Brain pericyte (primary cell): ENCODE measurements at regions not wholly inside any gene's neighbourhood (a gene's known extent, or its start where the extent isn't known, plus 50 kb on each side); places are given as distances from the start of the nearest gene placed in this dataset.

Experiments used
- DNase-seq: peaks from one replicate; pipeline ENCODE4 v3.0.0-alpha.2; 2012; ENCODE audit warnings: low read depth, low spot score

DNA sequence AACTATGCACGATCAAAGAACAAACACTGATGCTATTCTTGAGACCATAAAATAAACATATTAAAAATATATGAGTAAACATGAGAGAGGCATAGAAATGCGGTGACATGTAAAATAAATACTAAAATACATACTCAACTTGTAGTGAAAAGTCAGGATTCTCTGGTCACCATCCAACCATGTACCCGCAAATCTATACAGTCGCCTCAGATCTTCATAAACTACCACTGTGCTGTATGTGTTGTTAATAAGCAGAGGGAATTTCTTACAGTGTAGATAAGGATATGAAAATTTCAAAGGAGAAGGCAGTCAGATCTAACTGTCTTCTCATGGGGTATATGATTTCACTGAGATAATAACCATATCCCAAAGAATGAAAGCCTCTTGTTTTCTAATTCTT lies 67.8 kb upstream of the FAM47B start:
- no peak for DNase-seq

DNA sequence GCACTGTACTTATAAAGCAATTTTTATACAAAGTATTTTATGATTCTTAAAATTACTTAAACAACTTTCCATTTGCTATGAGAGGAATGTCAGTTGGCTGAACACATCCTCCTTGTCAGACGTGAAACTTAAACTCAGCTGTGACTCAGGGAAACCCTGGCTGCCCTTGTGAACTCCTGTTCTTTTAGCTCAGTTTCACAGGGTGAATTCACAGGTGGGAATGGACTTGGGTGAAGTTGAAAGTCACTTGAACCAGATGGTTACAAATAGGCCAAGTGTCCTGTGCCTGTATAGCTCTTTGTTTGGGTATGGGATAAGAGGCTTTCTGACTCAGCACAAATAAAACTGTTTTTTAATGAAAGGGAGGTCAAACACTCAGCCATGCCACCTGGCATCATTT lies 67.4 kb upstream of the FAM47B start:
- DNase-seq: peak; percentile 47

DNA sequence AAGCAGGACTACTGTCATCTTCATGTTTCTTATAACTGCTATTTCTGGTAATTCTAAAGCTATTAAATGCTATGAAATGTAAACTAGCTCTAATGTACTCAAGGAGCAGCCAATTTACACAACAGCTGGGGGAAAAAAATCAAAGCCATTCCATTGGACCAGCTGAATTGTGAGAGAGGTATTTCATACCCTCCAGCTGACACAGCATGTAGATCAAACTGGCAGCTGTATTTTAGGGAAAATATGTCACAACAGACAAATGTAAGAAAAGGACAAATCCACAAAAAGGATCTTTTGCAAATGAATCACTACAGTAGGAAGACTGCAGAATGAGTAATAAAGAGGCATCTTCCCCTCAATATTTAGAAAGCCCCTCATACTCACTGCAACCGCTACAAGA lies 65.2 kb upstream of the FAM47B start:
- no peak for DNase-seq

DNA sequence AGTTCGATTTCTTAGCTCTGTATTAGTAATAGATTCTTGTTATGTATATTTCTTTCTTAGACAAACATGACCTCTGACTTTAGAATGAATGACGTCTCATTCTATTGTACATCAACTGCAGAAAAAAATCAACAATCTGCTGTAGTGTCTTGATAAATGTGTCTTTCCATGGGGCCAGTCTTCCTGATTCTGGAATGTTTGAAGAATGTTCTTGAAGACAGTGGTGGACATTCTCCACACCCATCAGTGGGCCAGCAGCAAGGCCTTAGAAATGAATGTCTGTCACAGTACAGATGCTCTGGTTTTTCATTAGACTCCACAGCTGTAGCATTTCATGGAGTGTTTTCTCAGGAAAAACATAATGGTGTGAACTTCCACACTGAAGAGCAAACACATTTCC lies 63.2 kb upstream of the FAM47B start:
- DNase-seq: no peak

DNA sequence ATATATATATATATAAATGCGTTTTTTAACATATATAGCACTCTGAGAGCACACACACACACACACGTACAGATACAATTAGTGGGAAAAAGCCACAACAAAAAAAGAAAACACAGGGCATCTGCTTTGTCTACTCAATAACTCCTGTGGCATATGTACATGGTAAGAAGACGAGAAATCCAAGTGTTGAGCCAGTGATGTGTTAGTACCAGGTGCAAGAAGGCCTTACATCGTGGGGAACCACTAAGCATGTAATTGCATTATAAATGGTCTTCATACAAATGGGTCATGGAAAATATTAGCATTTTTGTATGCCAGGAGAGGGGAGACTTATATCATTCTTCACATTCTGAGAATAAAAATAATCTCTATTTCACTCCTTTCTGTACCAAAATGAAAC lies 62.7 kb upstream of the FAM47B start:
- DNase-seq: no peak

DNA sequence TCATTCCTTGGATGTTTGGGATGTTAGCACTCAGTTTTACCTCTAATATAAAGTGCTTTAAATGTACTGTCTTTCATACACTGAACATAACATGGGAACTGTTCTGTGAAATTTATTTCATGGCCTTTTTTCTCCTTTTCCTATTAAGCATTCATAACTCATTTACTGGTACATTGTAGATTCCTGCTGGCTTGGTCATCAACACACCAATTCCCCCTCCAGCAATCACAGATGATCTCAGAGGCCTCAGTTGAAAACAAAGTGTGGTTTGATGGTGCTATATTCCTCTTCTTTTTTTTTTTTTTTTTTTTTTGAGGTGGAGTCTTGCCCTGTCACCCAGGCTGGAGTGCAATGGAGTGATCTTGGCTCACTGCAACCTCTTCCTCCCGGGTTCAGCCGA lies 61.9 kb upstream of the FAM47B start:
- no peak for DNase-seq

DNA sequence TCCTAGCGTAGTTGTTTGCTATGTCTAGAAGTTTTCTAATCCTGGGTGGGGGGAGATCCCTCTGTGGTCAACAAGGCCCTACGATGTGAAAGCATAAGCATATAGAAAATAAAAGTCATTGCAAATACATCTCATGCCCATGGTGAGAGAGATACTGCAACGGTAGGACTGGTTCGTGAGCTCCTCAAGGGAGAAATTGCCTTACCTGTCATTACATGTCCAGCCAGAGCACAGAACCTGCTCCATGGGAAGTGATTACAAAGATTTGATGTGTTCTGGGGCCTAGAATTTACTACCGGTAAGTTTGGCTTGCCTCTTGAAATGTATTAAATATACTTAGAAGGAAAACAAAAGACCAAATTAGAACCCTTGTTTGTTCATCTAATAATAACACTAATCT lies 60.9 kb upstream of the FAM47B start:
- no peak for DNase-seq

DNA sequence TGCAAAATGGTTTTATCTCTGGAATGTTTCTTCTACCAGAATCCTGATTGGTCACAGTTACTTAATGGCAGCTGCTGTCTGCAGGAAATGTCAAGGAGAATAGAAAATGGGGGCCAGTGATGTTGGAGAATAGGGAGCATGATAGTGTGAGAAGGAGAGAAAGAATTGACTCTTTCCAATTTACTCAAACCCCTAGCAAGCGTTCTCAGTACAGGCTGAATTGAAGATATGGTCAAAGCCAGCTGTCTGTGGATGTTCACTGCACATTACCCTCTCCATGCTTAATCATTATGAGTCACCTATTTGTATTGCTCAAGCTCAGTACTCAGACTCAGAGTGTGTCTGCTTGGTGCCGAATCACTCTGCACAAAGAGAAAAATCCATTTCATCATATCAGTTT lies 57.8 kb upstream of the FAM47B start:
- DNase-seq: no peak

DNA sequence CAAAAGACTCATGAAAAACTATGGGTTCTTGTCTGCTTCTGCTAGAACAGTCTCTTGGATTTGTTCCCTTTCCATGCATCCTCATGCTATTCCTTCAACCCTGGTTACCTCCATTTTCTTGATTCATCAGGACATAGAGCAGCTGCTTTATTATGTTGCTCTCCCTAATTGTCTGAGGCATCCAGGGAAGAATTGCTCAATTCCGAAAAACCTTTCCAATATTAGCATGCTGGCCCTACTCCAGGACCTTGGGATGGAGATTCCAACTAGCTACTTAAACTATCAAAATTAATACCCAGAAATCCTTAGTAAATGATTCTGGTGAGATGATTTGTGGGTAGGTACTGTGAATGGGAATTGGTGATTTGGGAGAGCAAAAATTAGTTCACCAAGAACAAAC lies 56.6 kb upstream of the FAM47B start:
- DNase-seq: no peak

DNA sequence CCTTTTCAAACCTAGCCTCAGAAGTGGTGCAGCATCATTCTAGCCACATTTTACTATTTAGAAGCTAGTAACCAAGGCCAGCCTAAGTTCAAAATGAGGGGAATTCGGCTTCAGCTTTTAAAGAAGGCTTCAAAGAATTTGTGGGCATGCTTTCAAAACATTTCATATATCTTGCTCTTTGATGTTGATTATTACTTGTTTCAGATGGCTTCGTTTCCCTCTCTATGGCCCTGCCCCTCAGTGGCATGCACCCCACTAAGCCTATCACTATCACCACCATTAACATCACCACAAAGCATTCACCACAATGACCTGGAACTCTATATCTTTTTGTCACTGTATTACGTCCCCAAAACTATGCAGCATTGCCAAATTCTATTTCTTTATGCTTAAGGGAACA lies 51.2 kb upstream of the FAM47B start:
- no peak for DNase-seq
